ENCODE measurements at regions not wholly inside any gene's neighbourhood (a gene's known extent, or its start where the extent isn't known, plus 50 kb on each side); places are given as distances from the start of the nearest gene placed in this dataset.
A peak's percentile ranks its signal among the peaks of the same experiment; 100 is the strongest.

- H3K27me3 Mint-ChIP-seq = peaks cover 2 to 10% of the 10 kb centered on the region in 2 donors
- Histone ChIP-seq H3K4me1 (ENCODE audit: insufficient read depth, low read length) (no peaks in the 10 kb centered on the region), H3K27me3 (ENCODE audit: insufficient read depth, low read length, poor library complexity, severe bottlenecking) (no peaks in the 10 kb centered on the region), H3K27ac (ENCODE audit: low read depth, low read length) (no peak overlapping the region), H3K9me3 (ENCODE audit: low read length) (no peaks in the 10 kb centered on the region), H3K36me3 (ENCODE audit: insufficient read depth, low read length) (no peaks in the 10 kb centered on the region), H3K4me3 (ENCODE audit: low read length) (no peak overlapping the region)
- no peaks in the 10 kb centered on the region for H3K4me1 Mint-ChIP-seq
- POLR2A ChIA-PET = no interaction called here
- CTCF ChIA-PET = no interaction called here
- no peak overlapping the region for H3K4me3 Mint-ChIP-seq
- no peak overlapping the region for H3K27ac Mint-ChIP-seq
- no peaks in the 10 kb centered on the region for H3K9me3 Mint-ChIP-seq
- no peaks in the 10 kb centered on the region for H3K36me3 Mint-ChIP-seq
- DNase-seq = no peak
Observed at GRCh38 chr20:50242548-50242862, 51.9 kb downstream of the CEBPB start.

GRCh38 chr20:50242863-50243609, 52.4 kb downstream of the CEBPB start:
- ChIA-PET POLR2A (no interaction called here), CTCF (no interaction called here)
- DNase-seq = no peak
- no peak overlapping the region for H3K27ac Mint-ChIP-seq
- no peak overlapping the region for H3K4me3 ChIP-seq (ENCODE audit: low read length)
- no peaks in the 10 kb centered on the region for H3K4me1 Mint-ChIP-seq
- no peaks in the 10 kb centered on the region for H3K9me3 ChIP-seq (ENCODE audit: low read length)
- H3K36me3 Mint-ChIP-seq = no peaks in the 10 kb centered on the region
- H3K4me3 Mint-ChIP-seq = no peak overlapping the region
- H3K27ac ChIP-seq (ENCODE audit: low read depth, low read length) = no peak overlapping the region
- H3K4me1 ChIP-seq (ENCODE audit: insufficient read depth, low read length) = no peaks in the 10 kb centered on the region
- no peaks in the 10 kb centered on the region for H3K9me3 Mint-ChIP-seq
- H3K27me3 ChIP-seq (ENCODE audit: insufficient read depth, low read length, poor library complexity, severe bottlenecking) = no peaks in the 10 kb centered on the region
- no peaks in the 10 kb centered on the region for H3K36me3 ChIP-seq (ENCODE audit: insufficient read depth, low read length)
- H3K27me3 Mint-ChIP-seq = peaks cover 2 to 10% of the 10 kb centered on the region in 2 donors

- no peaks in the 10 kb centered on the region for H3K4me1 ChIP-seq (ENCODE audit: insufficient read depth, low read length)
- H3K27me3 ChIP-seq (ENCODE audit: insufficient read depth, low read length, poor library complexity, severe bottlenecking) = no peaks in the 10 kb centered on the region
- H3K36me3 ChIP-seq (ENCODE audit: insufficient read depth, low read length) = no peaks in the 10 kb centered on the region
- H3K27ac Mint-ChIP-seq = no peak overlapping the region
- H3K36me3 Mint-ChIP-seq = no peaks in the 10 kb centered on the region
- ChIA-PET CTCF (no interaction called here), POLR2A (no interaction called here)
- H3K9me3 Mint-ChIP-seq = no peaks in the 10 kb centered on the region
- H3K27me3 Mint-ChIP-seq = peaks cover 2 to 6% of the 10 kb centered on the region in 2 donors
- H3K4me3 Mint-ChIP-seq = no peak overlapping the region
- H3K4me3 ChIP-seq (ENCODE audit: low read length) = no peak overlapping the region
- no peaks in the 10 kb centered on the region for H3K4me1 Mint-ChIP-seq
- no peak overlapping the region for H3K27ac ChIP-seq (ENCODE audit: low read depth, low read length)
- no peak for DNase-seq
- no peaks in the 10 kb centered on the region for H3K9me3 ChIP-seq (ENCODE audit: low read length)
Observed at GRCh38 chr20:50243610-50244351, 53.2 kb downstream of the CEBPB start.

GRCh38 chr20:50244352-50245149, 53.9 kb downstream of the CEBPB start:
- Mint-ChIP-seq H3K4me1 (no peaks in the 10 kb centered on the region), H3K27ac (no peak overlapping the region), H3K36me3 (no peaks in the 10 kb centered on the region), H3K9me3 (no peaks in the 10 kb centered on the region), H3K4me3 (no peak overlapping the region), H3K27me3 (peaks cover 2 to 6% of the 10 kb centered on the region in 2 donors)
- no peak overlapping the region for H3K4me3 ChIP-seq (ENCODE audit: low read length)
- DNase-seq = no peak
- H3K4me1 ChIP-seq (ENCODE audit: insufficient read depth, low read length) = no peaks in the 10 kb centered on the region
- CTCF ChIA-PET = interaction anchor here (0.7 kb wide), 1 partner anchor 43 kb away, joined by 3 read pairs; no protein-coding TSS in a partner anchor
- H3K27me3 ChIP-seq (ENCODE audit: insufficient read depth, low read length, poor library complexity, severe bottlenecking) = no peaks in the 10 kb centered on the region
- H3K36me3 ChIP-seq (ENCODE audit: insufficient read depth, low read length) = no peaks in the 10 kb centered on the region
- no peaks in the 10 kb centered on the region for H3K9me3 ChIP-seq (ENCODE audit: low read length)
- H3K27ac ChIP-seq (ENCODE audit: low read depth, low read length) = no peak overlapping the region
- POLR2A ChIA-PET = no interaction called here

GRCh38 chr20:50245498-50246366, 55.1 kb downstream of the CEBPB start:
- peak overlapping the region in 1 of 8 donors; percentile 70 for H3K27ac Mint-ChIP-seq
- H3K36me3 Mint-ChIP-seq = no peaks in the 10 kb centered on the region
- Histone ChIP-seq H3K36me3 (ENCODE audit: insufficient read depth, low read length) (no peaks in the 10 kb centered on the region), H3K4me3 (ENCODE audit: low read length) (no peak overlapping the region), H3K27ac (ENCODE audit: low read depth, low read length) (no peak overlapping the region), H3K4me1 (ENCODE audit: insufficient read depth, low read length) (no peaks in the 10 kb centered on the region), H3K27me3 (ENCODE audit: insufficient read depth, low read length, poor library complexity, severe bottlenecking) (no peaks in the 10 kb centered on the region), H3K9me3 (ENCODE audit: low read length) (no peaks in the 10 kb centered on the region)
- no peak for DNase-seq
- ChIA-PET POLR2A (interaction anchor here (0.5 kb wide), 1 partner anchor 189 kb away, joined by 3 read pairs; no protein-coding TSS in a partner anchor), CTCF (interaction anchor here (0.7 kb wide), 1 partner anchor 44 kb away, joined by 3 read pairs; no protein-coding TSS in a partner anchor)
- no peaks in the 10 kb centered on the region for H3K4me1 Mint-ChIP-seq
- H3K9me3 Mint-ChIP-seq = no peaks in the 10 kb centered on the region
- no peak overlapping the region for H3K4me3 Mint-ChIP-seq
- H3K27me3 Mint-ChIP-seq = peaks cover 0 to 6% of the 10 kb centered on the region in 2 donors

- Mint-ChIP-seq H3K36me3 (no peaks in the 10 kb centered on the region), H3K27me3 (peaks cover 0 to 6% of the 10 kb centered on the region in 2 donors), H3K27ac (peak overlapping the region in 1 of 8 donors; percentile 70), H3K4me1 (no peaks in the 10 kb centered on the region), H3K4me3 (no peak overlapping the region), H3K9me3 (no peaks in the 10 kb centered on the region)
- H3K36me3 ChIP-seq (ENCODE audit: insufficient read depth, low read length) = no peaks in the 10 kb centered on the region
- H3K4me3 ChIP-seq (ENCODE audit: low read length) = no peak overlapping the region
- CTCF ChIA-PET = no interaction called here
- no peaks in the 10 kb centered on the region for H3K27me3 ChIP-seq (ENCODE audit: insufficient read depth, low read length, poor library complexity, severe bottlenecking)
- POLR2A ChIA-PET = interaction anchor here (0.6 kb wide), 1 partner anchor 8 kb away, joined by 3 read pairs; no protein-coding TSS in a partner anchor
- H3K4me1 ChIP-seq (ENCODE audit: insufficient read depth, low read length) = no peaks in the 10 kb centered on the region
- no peak overlapping the region for H3K27ac ChIP-seq (ENCODE audit: low read depth, low read length)
- H3K9me3 ChIP-seq (ENCODE audit: low read length) = no peaks in the 10 kb centered on the region
- no peak for DNase-seq
Observed at GRCh38 chr20:50246367-50247195, 56.0 kb downstream of the CEBPB start.
